ENCODE measurements at regions not wholly inside any gene's neighbourhood (a gene's known extent, or its start where the extent isn't known, plus 50 kb on each side); places are given as distances from the start of the nearest gene placed in this dataset.

DNA sequence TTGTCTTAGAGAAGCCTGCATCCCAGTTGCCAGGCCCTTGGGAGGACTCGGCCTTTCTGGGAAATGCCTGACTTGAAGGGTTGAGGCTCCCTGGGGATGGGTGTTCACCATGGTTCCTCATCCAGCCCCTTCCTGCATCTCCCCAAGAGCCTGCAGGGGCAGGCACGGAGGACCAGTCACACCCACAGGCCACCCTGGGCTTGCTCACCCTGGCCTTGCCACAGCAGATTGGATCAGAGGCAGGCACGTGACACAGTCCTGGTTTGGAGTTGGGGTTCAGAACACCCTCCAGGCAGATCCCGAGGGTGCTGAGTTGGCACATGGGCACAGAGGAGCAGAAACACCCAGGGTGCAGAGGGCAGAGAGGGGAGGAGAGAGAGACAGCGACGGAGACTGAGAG lies 286.1 kb downstream of the PBX3 start:
- TF ChIP-seq, protein P1, sequence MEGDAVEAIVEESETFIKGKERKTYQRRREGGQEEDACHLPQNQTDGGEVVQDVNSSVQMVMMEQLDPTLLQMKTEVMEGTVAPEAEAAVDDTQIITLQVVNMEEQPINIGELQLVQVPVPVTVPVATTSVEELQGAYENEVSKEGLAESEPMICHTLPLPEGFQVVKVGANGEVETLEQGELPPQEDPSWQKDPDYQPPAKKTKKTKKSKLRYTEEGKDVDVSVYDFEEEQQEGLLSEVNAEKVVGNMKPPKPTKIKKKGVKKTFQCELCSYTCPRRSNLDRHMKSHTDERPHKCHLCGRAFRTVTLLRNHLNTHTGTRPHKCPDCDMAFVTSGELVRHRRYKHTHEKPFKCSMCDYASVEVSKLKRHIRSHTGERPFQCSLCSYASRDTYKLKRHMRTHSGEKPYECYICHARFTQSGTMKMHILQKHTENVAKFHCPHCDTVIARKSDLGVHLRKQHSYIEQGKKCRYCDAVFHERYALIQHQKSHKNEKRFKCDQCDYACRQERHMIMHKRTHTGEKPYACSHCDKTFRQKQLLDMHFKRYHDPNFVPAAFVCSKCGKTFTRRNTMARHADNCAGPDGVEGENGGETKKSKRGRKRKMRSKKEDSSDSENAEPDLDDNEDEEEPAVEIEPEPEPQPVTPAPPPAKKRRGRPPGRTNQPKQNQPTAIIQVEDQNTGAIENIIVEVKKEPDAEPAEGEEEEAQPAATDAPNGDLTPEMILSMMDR (IDR thresholded peaks at IDR 0.05 in 4 of 5, conservative IDR thresholded peaks at IDR 0.05 in 1 of 5), result no peak
- TF ChIP-seq POLR2A (IDR thresholded peaks at IDR 0.05), result no peak
- in situ Hi-C loops (cut with MboI; ENCODE audit: low sequenced_read_pairs in 4 of 4) (no loop called here), intact Hi-C loops (cut with DNase I; ENCODE audit: low total_unique reads) (no loop called here)
- Histone ChIP-seq H3K27ac (no peak overlapping the region), H3K36me3 (no peaks in the 10 kb centered on the region), H3K4me3 (no peak overlapping the region), H3K4me1 (no peaks in the 10 kb centered on the region), H3K9me3 (no peaks in the 10 kb centered on the region), H3K27me3 (peaks cover 0 to 3% (median 0%) of the 10 kb centered on the region in 3 donors)
- ATAC-seq (no peak), DNase-seq (no peak)

DNA sequence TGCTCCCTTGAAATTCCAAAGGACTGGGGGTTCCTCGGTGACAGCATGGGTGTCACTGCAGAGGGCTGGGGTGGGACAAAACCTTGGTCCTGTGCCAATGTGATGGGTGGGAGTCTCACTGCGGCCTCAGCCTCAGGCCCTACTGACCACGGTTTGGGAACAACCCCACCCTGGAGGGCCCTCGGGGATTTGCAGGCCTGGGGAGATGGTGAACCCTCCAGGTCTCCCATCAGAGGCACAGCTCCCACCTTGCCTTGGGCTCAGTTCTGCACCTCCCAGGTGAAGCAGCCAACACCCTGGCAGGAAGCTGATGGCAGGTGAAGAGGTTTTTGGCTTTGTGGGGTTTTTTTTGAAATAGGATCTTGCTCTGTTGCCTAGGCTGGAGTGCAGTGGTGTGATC lies 286.8 kb downstream of the PBX3 start:
- no peak overlapping the region for H3K4me3 ChIP-seq
- in situ Hi-C loops (cut with MboI; ENCODE audit: low sequenced_read_pairs in 4 of 4) (no loop called here), intact Hi-C loops (cut with DNase I; ENCODE audit: low total_unique reads) (no loop called here)
- TF ChIP-seq, protein P1 (IDR thresholded peaks at IDR 0.05 in 4 of 5, conservative IDR thresholded peaks at IDR 0.05 in 1 of 5), result no peak
- no peak for TF ChIP-seq POLR2A (IDR thresholded peaks at IDR 0.05)
- DNase-seq (no peak), ATAC-seq (no peak)
- H3K27me3 ChIP-seq, result peaks cover 0 to 3% (median 0%) of the 10 kb centered on the region in 3 donors
- no peaks in the 10 kb centered on the region for H3K36me3 ChIP-seq
- no peaks in the 10 kb centered on the region for H3K4me1 ChIP-seq
- no peak overlapping the region for H3K27ac ChIP-seq
- H3K9me3 ChIP-seq, result no peaks in the 10 kb centered on the region

DNA sequence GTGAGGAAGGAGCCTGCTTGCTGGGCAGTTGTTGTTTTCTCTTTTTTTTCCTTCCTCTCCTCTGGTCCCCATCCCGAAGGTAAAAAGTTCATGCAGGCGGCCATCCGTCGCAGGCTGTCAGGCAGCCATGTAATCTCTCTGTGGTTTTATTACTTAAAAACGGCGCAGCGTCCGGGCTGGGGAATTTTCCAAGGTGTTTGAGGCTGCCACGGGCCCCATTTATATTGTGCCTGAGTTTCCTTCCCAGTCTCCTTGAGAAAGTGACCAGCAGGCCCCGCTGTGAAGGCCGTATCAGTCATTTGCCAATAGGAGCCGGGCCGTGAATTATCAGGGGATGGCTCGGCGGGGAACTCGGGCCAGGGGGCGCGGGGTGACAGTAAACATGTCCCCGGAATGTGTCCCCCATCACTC lies 289.7 kb downstream of the PBX3 start:
- Histone ChIP-seq H3K27me3 (peaks cover 0 to 3% (median 0%) of the 10 kb centered on the region in 3 donors), H3K27ac (no peak overlapping the region), H3K4me1 (no peaks in the 10 kb centered on the region), H3K9me3 (peaks cover 0 to 3% (median 0%) of the 10 kb centered on the region in 3 donors), H3K36me3 (no peaks in the 10 kb centered on the region), H3K4me3 (no peak overlapping the region)
- DNase-seq (no peak), ATAC-seq (no peak)
- TF ChIP-seq, protein P1 (IDR thresholded peaks at IDR 0.05 in 4 of 5, conservative IDR thresholded peaks at IDR 0.05 in 1 of 5), result no peak
- TF ChIP-seq POLR2A (IDR thresholded peaks at IDR 0.05), result no peak
- intact Hi-C loops (cut with DNase I; ENCODE audit: low total_unique reads) (no loop called here), in situ Hi-C loops (cut with MboI; ENCODE audit: low sequenced_read_pairs in 4 of 4) (no loop called here)

DNA sequence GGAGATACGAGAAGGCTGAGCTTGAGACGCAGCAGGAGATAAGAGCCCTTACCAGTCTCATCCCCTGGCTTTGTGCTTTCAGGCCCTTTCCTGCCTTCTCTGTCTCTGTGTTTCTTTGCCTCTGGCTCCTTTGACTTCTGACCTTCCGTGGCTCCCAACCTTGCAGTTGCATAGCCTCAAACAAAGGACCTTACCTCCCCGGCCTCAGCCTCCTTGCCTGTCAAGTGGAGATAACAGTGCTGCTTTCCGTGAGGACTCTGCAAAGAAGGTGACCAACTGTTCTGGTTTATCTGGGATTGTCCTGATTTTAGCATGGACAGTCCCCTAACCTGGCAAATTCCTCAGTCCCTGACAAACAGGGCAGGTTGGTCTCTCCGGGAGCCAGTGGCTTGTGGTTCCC lies 287.8 kb upstream of the MVB12B start:
- Histone ChIP-seq H3K4me1 (no peaks in the 10 kb centered on the region), H3K27me3 (peaks cover 0 to 3% (median 0%) of the 10 kb centered on the region in 3 donors), H3K4me3 (no peak overlapping the region), H3K36me3 (no peaks in the 10 kb centered on the region), H3K9me3 (peaks cover 0 to 7% (median 0%) of the 10 kb centered on the region in 3 donors), H3K27ac (no peak overlapping the region)
- intact Hi-C loops (cut with DNase I; ENCODE audit: low total_unique reads), result no loop called here
- TF ChIP-seq POLR2A (IDR thresholded peaks at IDR 0.05), result no peak
- TF ChIP-seq, protein P1 (IDR thresholded peaks at IDR 0.05 in 4 of 5, conservative IDR thresholded peaks at IDR 0.05 in 1 of 5), result no peak
- in situ Hi-C loops (cut with MboI; ENCODE audit: low sequenced_read_pairs in 4 of 4), result no loop called here
- DNase-seq (no peak), ATAC-seq (no peak)

DNA sequence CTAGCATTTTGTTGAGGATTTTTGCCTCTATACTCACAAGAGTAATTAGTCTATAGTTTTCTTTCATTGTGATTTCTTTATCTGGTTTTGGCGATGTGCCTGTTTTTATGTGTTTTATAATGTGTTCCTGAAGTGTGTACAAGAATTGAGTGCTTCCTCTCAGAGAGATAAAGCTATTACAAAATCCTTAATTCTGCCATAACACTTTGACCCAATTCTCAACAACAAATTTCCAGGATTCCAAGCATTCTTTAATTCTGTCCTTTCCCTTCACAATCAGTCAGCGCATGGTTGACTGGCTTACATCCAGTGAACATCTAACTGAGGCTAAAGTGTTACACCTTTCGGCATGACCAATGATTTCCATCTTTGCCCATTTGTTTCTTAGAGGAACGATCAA lies 282.9 kb upstream of the MVB12B start:
- intact Hi-C loops (cut with DNase I; ENCODE audit: low total_unique reads), result no loop called here
- H3K9me3 ChIP-seq, result peaks cover 0 to 7% (median 0%) of the 10 kb centered on the region in 3 donors

More for the DNA sequence above, 282.9 kb upstream of the MVB12B start:
- Histone ChIP-seq H3K36me3 (no peaks in the 10 kb centered on the region), H3K27ac (no peak overlapping the region), H3K4me3 (no peak overlapping the region), H3K4me1 (no peaks in the 10 kb centered on the region), H3K27me3 (no peaks in the 10 kb centered on the region)
- no peak for ATAC-seq
- in situ Hi-C loops (cut with MboI; ENCODE audit: low sequenced_read_pairs in 4 of 4), result no loop called here
- no peak for DNase-seq
- TF ChIP-seq, protein P1 (IDR thresholded peaks at IDR 0.05 in 4 of 5, conservative IDR thresholded peaks at IDR 0.05 in 1 of 5), result no peak
- no peak for TF ChIP-seq POLR2A (IDR thresholded peaks at IDR 0.05)

Data from gastrocnemius medialis (tissue), 4 donors.